ENCODE measurements at regions not wholly inside any gene's neighbourhood (a gene's known extent, or its start where the extent isn't known, plus 50 kb on each side); places are given as distances from the start of the nearest gene placed in this dataset.

- TF ChIP-seq EZH2phosphoT487 (IDR thresholded peaks at IDR 0.05; ENCODE audit: low read length) (no peak), CTCF (IDR thresholded peaks at IDR 0.05; ENCODE audit: low read length) (no peak), EZH2 (optimal IDR thresholded peaks at IDR 0.05; ENCODE audit: low read depth, low read length) (no peak)
Measured at GRCh38 chr12:59134750-59135149, 214.4 kb upstream of the LRIG3 start.

Measured in MM.1S (cell line).